D341Med (cell line): ENCODE measurements at regions not wholly inside any gene's neighbourhood (a gene's known extent, or its start where the extent isn't known, plus 50 kb on each side); places are given as distances from the start of the nearest gene placed in this dataset.

Source experiments
- DNase-seq: peaks from one replicate; pipeline ENCODE4 v3.0.0; 2012; ENCODE audit warnings: low spot score

GRCh38 chr2:162964513-162964912 is 125.9 kb upstream of the KCNH7 start:
- DNase-seq, result no peak

- no peak for DNase-seq
Observed at GRCh38 chr2:162963156-162963555, 124.6 kb upstream of the KCNH7 start.

GRCh38 chr2:162945785-162946184 is 107.2 kb upstream of the KCNH7 start:
- no peak for DNase-seq

- DNase-seq, result no peak
Observed at GRCh38 chr2:162938387-162938786, 99.8 kb upstream of the KCNH7 start.

- DNase-seq, result no peak
Observed at GRCh38 chr2:162934191-162934590, 95.6 kb upstream of the KCNH7 start.

- DNase-seq, result no peak
Observed at GRCh38 chr2:162932416-162932815, 93.8 kb upstream of the KCNH7 start.

- DNase-seq, result no peak
Observed at GRCh38 chr2:162929571-162929970, 91.0 kb upstream of the KCNH7 start.

GRCh38 chr2:162928356-162928755 is 89.8 kb upstream of the KCNH7 start:
- DNase-seq, result no peak

GRCh38 chr2:162926907-162927306 is 88.3 kb upstream of the KCNH7 start:
- no peak for DNase-seq

- no peak for DNase-seq
Observed at GRCh38 chr2:162926501-162926900, 87.9 kb upstream of the KCNH7 start.

GRCh38 chr2:162925595-162925994 is 87.0 kb upstream of the KCNH7 start:
- no peak for DNase-seq

- no peak for DNase-seq
Observed at GRCh38 chr2:162919111-162919510, 80.5 kb upstream of the KCNH7 start.

- DNase-seq, result no peak
Observed at GRCh38 chr2:162917626-162918025, 79.1 kb upstream of the KCNH7 start.

GRCh38 chr2:162916286-162916801 is 77.8 kb upstream of the KCNH7 start:
- no peak for DNase-seq

- no peak for DNase-seq
Observed at GRCh38 chr2:162915858-162916257, 77.3 kb upstream of the KCNH7 start.

- no peak for DNase-seq
Observed at GRCh38 chr2:162914161-162914560, 75.6 kb upstream of the KCNH7 start.

- DNase-seq, result no peak
Observed at GRCh38 chr2:162912787-162913186, 74.2 kb upstream of the KCNH7 start.

- DNase-seq, result no peak
Observed at GRCh38 chr2:162908567-162908966, 70.0 kb upstream of the KCNH7 start.

- DNase-seq, result peak; percentile 45
Observed at GRCh38 chr2:162890690-162891311, 52.2 kb upstream of the KCNH7 start.

- no peak for DNase-seq
Observed at GRCh38 chr2:162888652-162889051, 50.1 kb upstream of the KCNH7 start.
